Mesendoderm (in vitro differentiated cells): ENCODE measurements at regions not wholly inside any gene's neighbourhood (a gene's known extent, or its start where the extent isn't known, plus 50 kb on each side); places are given as distances from the start of the nearest gene placed in this dataset.

Experiments used
- DNase-seq: peaks from one replicate; pipeline ENCODE4 v3.0.0; 2013
- H2AK5ac ChIP-seq: 2 replicates; pipeline ENCODE4 v1.6.1; 2013; ENCODE audit warnings: low read length, inconsistent platforms
- H2BK120ac ChIP-seq: 2 replicates; pipeline ENCODE4 v1.6.1; 2013; ENCODE audit warnings: low read depth, mild to moderate bottlenecking, low read length, moderate library complexity, mixed read lengths
- H2BK15ac ChIP-seq: replicated peaks from 2 replicates; pipeline ENCODE4 v1.6.1; 2013; ENCODE audit warnings: low read depth, mild to moderate bottlenecking, moderate library complexity
- H2BK5ac ChIP-seq: 2 replicates; pipeline ENCODE4 v1.6.1; 2013; ENCODE audit warnings: low read length, inconsistent platforms
- H3K18ac ChIP-seq: 2 replicates; pipeline ENCODE4 v1.6.1; 2013; ENCODE audit warnings: mild to moderate bottlenecking, low read length, mixed read lengths
- H3K23ac ChIP-seq: one replicate; pipeline ENCODE4 v1.6.1; 2013; ENCODE audit warnings: low read length
- H3K27ac ChIP-seq: 2 replicates; pipeline ENCODE4 v1.5.1; 2013; ENCODE audit warnings: low read depth, mild to moderate bottlenecking, inconsistent platforms, low read length, moderate library complexity
- H3K27me3 ChIP-seq: 2 replicates; pipeline ENCODE4 v1.6.1; 2013; ENCODE audit warnings: low read length, control low read depth, mild to moderate bottlenecking, inconsistent platforms; ENCODE audit not compliant: insufficient read depth, poor library complexity
- H3K36me3 ChIP-seq: 2 replicates; pipeline ENCODE4 v1.6.1; 2013; ENCODE audit warnings: low read length, inconsistent platforms; ENCODE audit not compliant: control insufficient read depth, insufficient read depth
- H3K4ac ChIP-seq: one replicate; pipeline ENCODE4 v1.6.1; 2013; ENCODE audit warnings: low read depth, mild to moderate bottlenecking, low read length, moderate library complexity
- H3K4me1 ChIP-seq: 2 replicates; pipeline ENCODE4 v1.6.1; 2013; ENCODE audit warnings: low read depth, low read length, inconsistent platforms; ENCODE audit not compliant: control insufficient read depth
- H3K4me2 ChIP-seq: 2 replicates; pipeline ENCODE4 v1.6.1; 2013; ENCODE audit warnings: low read length
- H3K4me3 ChIP-seq: 2 replicates; pipeline ENCODE4 v1.5.1; 2013; ENCODE audit warnings: mild to moderate bottlenecking, low read length
- H3K56ac ChIP-seq: one replicate; pipeline ENCODE4 v1.6.1; 2013; ENCODE audit warnings: low read length
- H3K79me1 ChIP-seq: 2 replicates; pipeline ENCODE4 v1.6.1; 2013; ENCODE audit warnings: low read length, inconsistent platforms
- H3K79me2 ChIP-seq: 2 replicates; pipeline ENCODE4 v1.6.1; 2013; ENCODE audit warnings: mild to moderate bottlenecking, low read length; ENCODE audit not compliant: control insufficient read depth, insufficient read depth
- H3K9ac ChIP-seq: 2 replicates; pipeline ENCODE4 v1.6.1; 2013; ENCODE audit warnings: low read length, inconsistent platforms
- H4K5ac ChIP-seq: one replicate; pipeline ENCODE4 v1.6.1; 2013; ENCODE audit warnings: low read length
- H4K8ac ChIP-seq: one replicate; pipeline ENCODE4 v1.6.1; 2013; ENCODE audit warnings: low read depth, mild to moderate bottlenecking, control low read depth, low read length, moderate library complexity
- whole genome bisulfite sequencing: extraction: QIAGEN DNeasy Blood & Tissue Kit; methylation state at CpG from one replicate; pipeline ENCODE4 v1.1.7; 2013; ENCODE audit warnings: low lambda C conversion rate, missing lambda C conversion rate; ENCODE audit not compliant: insufficient coverage; ENCODE audit errors: extremely low coverage; 5-methylcytosine and 5-hydroxymethylcytosine counted together

- no peaks in the 10 kb centered on the region for H3K27me3 ChIP-seq
- no CpG with 5 or more reads among the region's 3 CpGs for WGBS
- H3K4me2 ChIP-seq, result no peak overlapping the region
- no peak overlapping the region for H3K23ac ChIP-seq
- no peak overlapping the region for H2BK15ac ChIP-seq
- no peaks in the 10 kb centered on the region for H3K4me1 ChIP-seq
- H2AK5ac ChIP-seq, result no peak overlapping the region
- H3K79me1 ChIP-seq, result no peaks in the 10 kb centered on the region
- no peak overlapping the region for H2BK5ac ChIP-seq
- H4K8ac ChIP-seq, result no peak overlapping the region
- no peak overlapping the region for H2BK120ac ChIP-seq
- no peaks in the 10 kb centered on the region for H3K79me2 ChIP-seq
- no peak overlapping the region for H3K56ac ChIP-seq
- no peak overlapping the region for H3K9ac ChIP-seq
- no peak overlapping the region for H3K27ac ChIP-seq
- no peaks in the 10 kb centered on the region for H3K36me3 ChIP-seq
- H3K4me3 ChIP-seq, result no peak overlapping the region
- no peak for DNase-seq
- H3K4ac ChIP-seq, result no peak overlapping the region
- no peak overlapping the region for H4K5ac ChIP-seq
- H3K18ac ChIP-seq, result no peak overlapping the region
Measured at GRCh38 chr14:48900565-48900964, 685.6 kb downstream of the RPS29 start.

GRCh38 chr14:48890333-48890732 lies 695.8 kb downstream of the RPS29 start:
- no peak overlapping the region for H3K56ac ChIP-seq
- no peaks in the 10 kb centered on the region for H3K4me1 ChIP-seq
- H2BK120ac ChIP-seq, result no peak overlapping the region
- no peak overlapping the region for H4K5ac ChIP-seq
- H2BK5ac ChIP-seq, result no peak overlapping the region
- no peak overlapping the region for H3K18ac ChIP-seq
- H3K27ac ChIP-seq, result no peak overlapping the region
- no peak overlapping the region for H3K4me3 ChIP-seq
- no peak overlapping the region for H3K23ac ChIP-seq
- H3K79me1 ChIP-seq, result no peaks in the 10 kb centered on the region
- no peaks in the 10 kb centered on the region for H3K36me3 ChIP-seq
- no peaks in the 10 kb centered on the region for H3K79me2 ChIP-seq
- WGBS, result no CpG with 5 or more reads among the region's 1 CpG
- H4K8ac ChIP-seq, result no peak overlapping the region
- no peak overlapping the region for H3K9ac ChIP-seq
- H3K4ac ChIP-seq, result no peak overlapping the region
- no peaks in the 10 kb centered on the region for H3K27me3 ChIP-seq
- DNase-seq, result no peak
- no peak overlapping the region for H3K4me2 ChIP-seq
- no peak overlapping the region for H2AK5ac ChIP-seq
- H2BK15ac ChIP-seq, result no peak overlapping the region

- H3K4me1 ChIP-seq, result no peaks in the 10 kb centered on the region
- H3K23ac ChIP-seq, result no peak overlapping the region
- no peaks in the 10 kb centered on the region for H3K79me2 ChIP-seq
- H2AK5ac ChIP-seq, result no peak overlapping the region
- no peak overlapping the region for H2BK120ac ChIP-seq
- H3K4ac ChIP-seq, result no peak overlapping the region
- H3K27me3 ChIP-seq, result no peaks in the 10 kb centered on the region
- no peak overlapping the region for H3K9ac ChIP-seq
- no peak overlapping the region for H3K27ac ChIP-seq
- H2BK5ac ChIP-seq, result no peak overlapping the region
- H3K4me3 ChIP-seq, result no peak overlapping the region
- no peak overlapping the region for H4K5ac ChIP-seq
- no peak overlapping the region for H4K8ac ChIP-seq
- H3K36me3 ChIP-seq, result no peaks in the 10 kb centered on the region
- H2BK15ac ChIP-seq, result no peak overlapping the region
- no peak overlapping the region for H3K4me2 ChIP-seq
- no peak overlapping the region for H3K56ac ChIP-seq
- H3K18ac ChIP-seq, result no peak overlapping the region
- WGBS, result no CpG with 5 or more reads among the region's 1 CpG
- H3K79me1 ChIP-seq, result no peaks in the 10 kb centered on the region
- no peak for DNase-seq
Measured at GRCh38 chr14:48876806-48877340, 709.3 kb downstream of the RPS29 start.

- no peaks in the 10 kb centered on the region for H3K4me1 ChIP-seq
- H2BK120ac ChIP-seq, result no peak overlapping the region
- no CpG with 5 or more reads among the region's 2 CpGs for WGBS
- no peak overlapping the region for H3K27ac ChIP-seq
- H3K79me2 ChIP-seq, result no peaks in the 10 kb centered on the region
- H3K56ac ChIP-seq, result no peak overlapping the region
- no peaks in the 10 kb centered on the region for H3K27me3 ChIP-seq
- H3K4ac ChIP-seq, result no peak overlapping the region
- H3K79me1 ChIP-seq, result no peaks in the 10 kb centered on the region
- H4K8ac ChIP-seq, result no peak overlapping the region
- H3K4me3 ChIP-seq, result no peak overlapping the region
- no peak overlapping the region for H4K5ac ChIP-seq
- H3K23ac ChIP-seq, result no peak overlapping the region
- H2BK15ac ChIP-seq, result no peak overlapping the region
- H2BK5ac ChIP-seq, result no peak overlapping the region
- H2AK5ac ChIP-seq, result no peak overlapping the region
- H3K36me3 ChIP-seq, result no peaks in the 10 kb centered on the region
- no peak overlapping the region for H3K4me2 ChIP-seq
- H3K18ac ChIP-seq, result no peak overlapping the region
- H3K9ac ChIP-seq, result no peak overlapping the region
- no peak for DNase-seq
Measured at GRCh38 chr14:48874711-48875110, 711.5 kb downstream of the RPS29 start.

GRCh38 chr14:48857366-48857765 lies 728.8 kb downstream of the RPS29 start:
- no peak overlapping the region for H2BK5ac ChIP-seq
- H3K9ac ChIP-seq, result no peak overlapping the region
- no CpG with 5 or more reads among the region's 2 CpGs for WGBS
- H3K27me3 ChIP-seq, result no peaks in the 10 kb centered on the region
- no peak overlapping the region for H4K5ac ChIP-seq
- no peak overlapping the region for H3K56ac ChIP-seq
- H3K18ac ChIP-seq, result no peak overlapping the region
- no peak overlapping the region for H3K4me2 ChIP-seq
- H2AK5ac ChIP-seq, result no peak overlapping the region
- no peak overlapping the region for H3K4ac ChIP-seq
- H3K4me3 ChIP-seq, result no peak overlapping the region
- no peaks in the 10 kb centered on the region for H3K4me1 ChIP-seq
- H2BK120ac ChIP-seq, result no peak overlapping the region
- H4K8ac ChIP-seq, result no peak overlapping the region
- H3K79me2 ChIP-seq, result no peaks in the 10 kb centered on the region
- H2BK15ac ChIP-seq, result no peak overlapping the region
- peak; percentile 3 for DNase-seq
- H3K27ac ChIP-seq, result no peak overlapping the region
- H3K23ac ChIP-seq, result no peak overlapping the region
- no peaks in the 10 kb centered on the region for H3K36me3 ChIP-seq
- H3K79me1 ChIP-seq, result no peaks in the 10 kb centered on the region

DNA sequence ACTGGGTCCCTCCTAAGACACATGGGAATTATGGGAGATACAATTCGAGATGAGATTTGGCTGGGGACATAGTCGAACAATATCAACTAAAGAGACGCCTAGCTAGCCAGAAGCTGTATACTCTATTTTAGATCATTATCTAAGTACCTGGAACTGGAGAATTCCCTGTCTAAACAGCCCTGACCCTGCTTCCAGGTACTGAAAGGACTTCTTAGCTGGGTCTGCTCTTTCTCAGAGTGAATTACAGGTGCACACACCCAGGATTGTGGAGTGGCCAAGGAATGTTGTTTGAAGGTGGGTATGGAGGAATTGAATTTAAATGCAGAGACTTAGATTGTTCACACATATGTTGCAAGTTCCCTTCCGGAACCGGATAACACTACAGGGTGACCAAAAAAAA lies 733.0 kb downstream of the RPS29 start:
- no CpG with 5 or more reads among the region's 5 CpGs for WGBS
- Histone ChIP-seq H3K4ac (no peak overlapping the region), H3K36me3 (no peaks in the 10 kb centered on the region), H3K4me3 (no peak overlapping the region), H3K79me1 (no peaks in the 10 kb centered on the region), H2BK5ac (no peak overlapping the region), H3K23ac (no peak overlapping the region), H4K8ac (no peak overlapping the region), H3K56ac (no peak overlapping the region), H3K18ac (no peak overlapping the region), H2AK5ac (no peak overlapping the region), H3K4me2 (no peak overlapping the region), H3K27me3 (no peaks in the 10 kb centered on the region), H3K27ac (no peak overlapping the region), H2BK120ac (no peak overlapping the region), H3K9ac (no peak overlapping the region), H3K79me2 (no peaks in the 10 kb centered on the region), H2BK15ac (no peak overlapping the region), H3K4me1 (no peaks in the 10 kb centered on the region), H4K5ac (no peak overlapping the region)
- no peak for DNase-seq
